H54 (cell line): ENCODE measurements at regions not wholly inside any gene's neighbourhood (a gene's known extent, or its start where the extent isn't known, plus 50 kb on each side); places are given as distances from the start of the nearest gene placed in this dataset.

Experiments
- DNase-seq: peaks from one replicate; pipeline ENCODE4 v3.0.0; 2011; ENCODE audit warnings: low spot score, mixed read lengths; ENCODE audit not compliant: insufficient read length
- FAIRE-seq: peaks from 3 replicates; lab custom pipeline; 2011; peaks lifted over from hg19 to GRCh38; lab: Jason Lieb, UNC
- POLR2A ChIP-seq: IDR thresholded peaks from 2 replicates; pipeline ENCODE4 v1.6.1; 2011; ENCODE audit warnings: low read depth, mild to moderate bottlenecking, low read length

- FAIRE-seq (no peak), DNase-seq (no peak)
- TF ChIP-seq POLR2A, result no peak
Observed at GRCh38 chr11:112541140-112542046, 280.7 kb upstream of the PLET1 start.

GRCh38 chr11:112542479-112542878, 281.8 kb upstream of the PLET1 start:
- DNase-seq (no peak), FAIRE-seq (no peak)
- no peak for TF ChIP-seq POLR2A

GRCh38 chr11:112543390-112543789, 282.7 kb upstream of the PLET1 start:
- TF ChIP-seq POLR2A, result no peak
- DNase-seq (no peak), FAIRE-seq (no peak)

- DNase-seq (no peak), FAIRE-seq (no peak)
- TF ChIP-seq POLR2A, result no peak
Observed at GRCh38 chr11:112548641-112549040, 288.0 kb upstream of the PLET1 start.

- TF ChIP-seq POLR2A, result no peak
- no peak for FAIRE-seq
Observed at GRCh38 chr11:112553205-112553731, 292.6 kb upstream of the PLET1 start.

GRCh38 chr11:112554586-112554985, 293.9 kb upstream of the PLET1 start:
- DNase-seq (no peak), FAIRE-seq (no peak)
- TF ChIP-seq POLR2A, result no peak

More at GRCh38 chr11:112553205-112553731, 292.6 kb upstream of the PLET1 start:
- no peak for DNase-seq

- no peak for FAIRE-seq
- TF ChIP-seq POLR2A, result no peak
Observed at GRCh38 chr11:112555491-112556364, 295.1 kb upstream of the PLET1 start.

GRCh38 chr11:112558691-112559090, 298.0 kb upstream of the PLET1 start:
- DNase-seq (no peak), FAIRE-seq (no peak)
- TF ChIP-seq POLR2A, result no peak

More at GRCh38 chr11:112555491-112556364, 295.1 kb upstream of the PLET1 start:
- DNase-seq, result peak; percentile 7

- TF ChIP-seq POLR2A, result no peak
- FAIRE-seq, result no peak
- DNase-seq, result no peak
Observed at GRCh38 chr11:112563808-112564207, 303.1 kb upstream of the PLET1 start.

- FAIRE-seq, result no peak
- peak; percentile 17 for DNase-seq
- no peak for TF ChIP-seq POLR2A
Observed at GRCh38 chr11:112564228-112564955, 303.7 kb upstream of the PLET1 start.

GRCh38 chr11:112565551-112565950, 304.9 kb upstream of the PLET1 start:
- DNase-seq (no peak), FAIRE-seq (no peak)
- TF ChIP-seq POLR2A, result no peak

- DNase-seq (no peak), FAIRE-seq (no peak)
- TF ChIP-seq POLR2A, result no peak
Observed at GRCh38 chr11:112566124-112566523, 305.5 kb upstream of the PLET1 start.

GRCh38 chr11:112570333-112570732, 309.7 kb upstream of the PLET1 start:
- DNase-seq (no peak), FAIRE-seq (no peak)
- TF ChIP-seq POLR2A, result no peak
